Thyroid gland (tissue), 4 donors: ENCODE measurements at regions not wholly inside any gene's neighbourhood (a gene's known extent, or its start where the extent isn't known, plus 50 kb on each side); places are given as distances from the start of the nearest gene placed in this dataset.

Experiments
- DNase-seq, 2 donors: peaks; one replicate each; pipeline ENCODE4 v3.0.0-alpha.2; 2019
- H3K27ac ChIP-seq, 3 donors: fragments of 200-600 bp; sonication (generic); 1 replicate in 2 of 3; 2 replicates in 1 of 3; pipeline ENCODE4 v1.5.1; 2016 to 2019; ENCODE audit warnings: mild to moderate bottlenecking in 1 of 3, moderate library complexity in 1 of 3
- H3K27me3 ChIP-seq: fragments of 200-600 bp; sonication (generic); one replicate; pipeline ENCODE4 v1.5.1; 2019
- H3K36me3 ChIP-seq, 2 donors: fragments of 200-600 bp; sonication (generic); one replicate each; pipeline ENCODE4 v1.5.1; 2016 to 2019
- H3K4me1 ChIP-seq, 2 donors: fragments of 200-600 bp; sonication (generic); one replicate each; pipeline ENCODE4 v1.5.1; 2017 to 2019
- H3K4me3 ChIP-seq, 3 donors: fragments of 200-600 bp; sonication (generic); replicated peaks in 1 of 3; 1 replicate in 2 of 3; 2 replicates in 1 of 3; pipeline ENCODE4 v1.5.1; 2016; ENCODE audit warnings: mild to moderate bottlenecking in 1 of 3
- H3K9me3 ChIP-seq: fragments of 200-600 bp; sonication (generic); one replicate; pipeline ENCODE4 v1.5.1; 2017
- CTCF ChIP-seq, 6 experiments: fragments of 200-600 bp in 3 of 6; fragments of 450-650 bp in 3 of 6; sonication (generic) in 3 of 6; IDR thresholded peaks; one replicate each; pipeline ENCODE4 v1.5.1; 2016 to 2019; ENCODE audit warnings: antibody characterized with exemption in 6 of 6, mild to moderate bottlenecking in 2 of 6, inconsistent platforms in 1 of 6, moderate library complexity in 1 of 6
- POLR2A ChIP-seq, 2 donors: fragments of 450-650 bp; IDR thresholded peaks; one replicate each; pipeline ENCODE4 v1.6.1; 2017; ENCODE audit warnings: antibody characterized with exemption in 2 of 2, mild to moderate bottlenecking in 2 of 2, moderate library complexity in 1 of 2
- WGBS, 2 donors: methylation state at CpG; one replicate each; pipeline ENCODE4 v1.1.5; 2017; 5-methylcytosine and 5-hydroxymethylcytosine counted together
- intact Hi-C: fragments of 100-400 bp; cut with DNase I; formaldehyde crosslinking; loops from one replicate; pipeline ENCODE4 v1.15.1; 2023

DNA sequence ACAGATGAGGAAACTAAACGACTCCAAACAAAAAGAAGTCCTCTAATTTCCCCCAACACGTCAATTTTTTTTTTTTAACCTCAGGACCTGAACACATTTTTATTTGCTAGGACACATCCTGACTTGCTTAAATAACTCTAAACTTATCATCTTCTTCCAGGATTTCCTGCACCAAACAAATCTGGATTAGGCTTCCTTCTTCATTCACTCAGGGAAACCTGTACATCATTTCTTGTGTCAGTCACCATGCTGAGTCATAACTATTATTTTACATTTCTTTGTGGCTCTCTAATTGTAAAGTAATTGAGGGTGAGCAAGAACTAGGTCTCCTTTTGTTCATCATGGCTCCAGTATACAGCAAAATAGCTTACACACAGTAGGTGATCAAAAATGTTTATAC, 433.4 kb upstream of the GBE1 start:
- Histone ChIP-seq H3K36me3 (no peaks in the 10 kb centered on the region), H3K27ac (no peak overlapping the region), H3K4me3 (no peak overlapping the region), H3K9me3 (no peaks in the 10 kb centered on the region), H3K4me1 (no peaks in the 10 kb centered on the region), H3K27me3 (no peaks in the 10 kb centered on the region)
- no peak for TF ChIP-seq CTCF (IDR thresholded peaks at IDR 0.05)
- TF ChIP-seq POLR2A (IDR thresholded peaks at IDR 0.05), result no peak
- intact Hi-C loops, result no loop called here
- WGBS, 2 donors, result 59 to 65% methylated on average over 2 of the region's 2 CpGs
- no peak for DNase-seq

- H3K27ac ChIP-seq, result no peak overlapping the region
- no peaks in the 10 kb centered on the region for H3K4me1 ChIP-seq
- no peaks in the 10 kb centered on the region for H3K36me3 ChIP-seq
- no peaks in the 10 kb centered on the region for H3K9me3 ChIP-seq
- no peak overlapping the region for H3K4me3 ChIP-seq
- no peaks in the 10 kb centered on the region for H3K27me3 ChIP-seq
- WGBS, 2 donors, result 75 to 82% methylated on average over 7 of the region's 7 CpGs
- peak in 1 of 2 donors; percentile 3 for DNase-seq
- intact Hi-C loops, result no loop called here
- TF ChIP-seq POLR2A (IDR thresholded peaks at IDR 0.05) (no peak), CTCF (IDR thresholded peaks at IDR 0.05) (no peak)
Measured at GRCh38 chr3:82186017-82186416, 424.6 kb upstream of the GBE1 start.

DNA sequence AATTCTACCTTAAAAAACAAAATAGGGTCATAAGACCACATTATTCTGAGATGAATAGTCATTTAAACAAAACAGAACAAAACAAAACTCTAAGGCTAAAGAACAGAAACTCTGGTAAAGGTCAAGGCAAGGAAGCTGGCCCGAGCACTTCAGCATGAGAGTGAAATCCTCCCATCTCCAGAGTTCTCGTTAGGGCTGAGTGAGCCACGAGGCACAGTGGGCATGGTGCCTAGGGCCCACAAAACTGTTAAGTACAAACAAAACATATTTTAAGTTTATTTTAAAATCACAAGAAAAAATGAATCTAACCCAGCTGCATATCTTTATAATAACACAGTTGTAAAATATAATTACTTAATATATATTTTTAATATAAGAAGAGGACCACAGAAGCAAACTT, 417.8 kb upstream of the GBE1 start:
- peak in 1 of 2 donors; percentile 3 for DNase-seq

GRCh38 chr3:82178291-82178690, 416.8 kb upstream of the GBE1 start:
- WGBS, 2 donors, result 89 to 91% methylated on average over 3 of the region's 3 CpGs

More for the DNA sequence above, 417.8 kb upstream of the GBE1 start:
- Histone ChIP-seq H3K9me3 (no peaks in the 10 kb centered on the region), H3K36me3 (no peaks in the 10 kb centered on the region), H3K4me3 (no peak overlapping the region), H3K27me3 (no peaks in the 10 kb centered on the region), H3K27ac (no peak overlapping the region), H3K4me1 (no peaks in the 10 kb centered on the region)
- TF ChIP-seq CTCF (IDR thresholded peaks at IDR 0.05) (no peak), POLR2A (IDR thresholded peaks at IDR 0.05) (no peak)
- intact Hi-C loops, result no loop called here
- WGBS, 2 donors, result 46 to 50% methylated on average over 3 of the region's 3 CpGs

GRCh38 chr3:82177774-82178173, 416.3 kb upstream of the GBE1 start:
- H3K36me3 ChIP-seq, result no peaks in the 10 kb centered on the region
- no peak overlapping the region for H3K4me3 ChIP-seq
- no peak overlapping the region for H3K27ac ChIP-seq
- H3K9me3 ChIP-seq, result no peaks in the 10 kb centered on the region
- TF ChIP-seq POLR2A (IDR thresholded peaks at IDR 0.05) (no peak), CTCF (IDR thresholded peaks at IDR 0.05) (no peak)
- H3K27me3 ChIP-seq, result no peaks in the 10 kb centered on the region
- intact Hi-C loops, result no loop called here
- DNase-seq, result no peak
- H3K4me1 ChIP-seq, result no peaks in the 10 kb centered on the region

More at GRCh38 chr3:82178291-82178690, 416.8 kb upstream of the GBE1 start:
- intact Hi-C loops, result no loop called here
- H3K9me3 ChIP-seq, result no peaks in the 10 kb centered on the region
- no peak for DNase-seq
- H3K27me3 ChIP-seq, result no peaks in the 10 kb centered on the region
- no peaks in the 10 kb centered on the region for H3K4me1 ChIP-seq
- H3K36me3 ChIP-seq, result no peaks in the 10 kb centered on the region
- H3K27ac ChIP-seq, result no peak overlapping the region
- no peak for TF ChIP-seq POLR2A (IDR thresholded peaks at IDR 0.05)
- no peak overlapping the region for H3K4me3 ChIP-seq

GRCh38 chr3:82165266-82165665, 403.8 kb upstream of the GBE1 start:
- TF ChIP-seq CTCF (IDR thresholded peaks at IDR 0.05) (no peak), POLR2A (IDR thresholded peaks at IDR 0.05) (no peak)
- 30 to 42% methylated on average over 1 of the region's 1 CpG for WGBS, 2 donors
- intact Hi-C loops, result no loop called here

More at GRCh38 chr3:82165266-82165665, 403.8 kb upstream of the GBE1 start:
- Histone ChIP-seq H3K27ac (no peak overlapping the region), H3K27me3 (no peaks in the 10 kb centered on the region), H3K9me3 (no peaks in the 10 kb centered on the region), H3K4me3 (no peak overlapping the region), H3K4me1 (no peaks in the 10 kb centered on the region), H3K36me3 (no peaks in the 10 kb centered on the region)
- DNase-seq, result no peak
